ENCODE measurements at regions not wholly inside any gene's neighbourhood (a gene's known extent, or its start where the extent isn't known, plus 50 kb on each side); places are given as distances from the start of the nearest gene placed in this dataset.

DNA sequence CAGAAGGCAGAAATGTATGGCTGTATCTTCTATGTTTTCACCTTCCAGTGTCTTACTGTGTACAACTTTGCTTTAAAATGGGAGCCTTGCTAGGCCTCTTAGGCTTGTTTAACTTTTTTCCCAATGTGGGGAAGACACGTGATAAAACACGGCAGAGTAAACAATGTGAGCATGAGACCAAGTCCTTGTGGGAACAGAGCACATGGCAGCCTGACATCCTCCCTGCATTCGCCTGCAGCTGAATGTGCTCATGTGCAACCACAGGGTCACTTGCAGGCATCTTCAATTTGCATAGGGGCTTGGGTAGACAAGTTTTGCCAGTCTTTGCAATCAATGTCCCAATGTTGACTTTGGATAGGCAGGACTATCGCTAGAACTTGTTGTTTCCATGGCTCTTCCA lies 91.8 kb downstream of the CCNG2 start:
- TF ChIP-seq, protein P1, sequence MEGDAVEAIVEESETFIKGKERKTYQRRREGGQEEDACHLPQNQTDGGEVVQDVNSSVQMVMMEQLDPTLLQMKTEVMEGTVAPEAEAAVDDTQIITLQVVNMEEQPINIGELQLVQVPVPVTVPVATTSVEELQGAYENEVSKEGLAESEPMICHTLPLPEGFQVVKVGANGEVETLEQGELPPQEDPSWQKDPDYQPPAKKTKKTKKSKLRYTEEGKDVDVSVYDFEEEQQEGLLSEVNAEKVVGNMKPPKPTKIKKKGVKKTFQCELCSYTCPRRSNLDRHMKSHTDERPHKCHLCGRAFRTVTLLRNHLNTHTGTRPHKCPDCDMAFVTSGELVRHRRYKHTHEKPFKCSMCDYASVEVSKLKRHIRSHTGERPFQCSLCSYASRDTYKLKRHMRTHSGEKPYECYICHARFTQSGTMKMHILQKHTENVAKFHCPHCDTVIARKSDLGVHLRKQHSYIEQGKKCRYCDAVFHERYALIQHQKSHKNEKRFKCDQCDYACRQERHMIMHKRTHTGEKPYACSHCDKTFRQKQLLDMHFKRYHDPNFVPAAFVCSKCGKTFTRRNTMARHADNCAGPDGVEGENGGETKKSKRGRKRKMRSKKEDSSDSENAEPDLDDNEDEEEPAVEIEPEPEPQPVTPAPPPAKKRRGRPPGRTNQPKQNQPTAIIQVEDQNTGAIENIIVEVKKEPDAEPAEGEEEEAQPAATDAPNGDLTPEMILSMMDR (IDR thresholded peaks at IDR 0.05; ENCODE audit: low read depth, low read length): no peak
- TF ChIP-seq EZH2phosphoT487 (IDR thresholded peaks at IDR 0.05; ENCODE audit: low read depth): no peak
